Liver (tissue), 8 donors: ENCODE measurements at regions not wholly inside any gene's neighbourhood (a gene's known extent, or its start where the extent isn't known, plus 50 kb on each side); places are given as distances from the start of the nearest gene placed in this dataset.

Experiments
- DNase-seq: peaks from one replicate; pipeline ENCODE4 v3.0.0-alpha.2; 2017; ENCODE audit warnings: low spot score
- H3K27ac ChIP-seq, 2 donors: one replicate each; pipeline ENCODE4 v1.7.0; 2013; ENCODE audit warnings: inconsistent platforms in 2 of 2, low read length in 2 of 2, control low read depth in 1 of 2, low read depth in 1 of 2, mild to moderate bottlenecking in 1 of 2
- H3K27me3 ChIP-seq, 4 donors: one replicate each; pipeline versions ENCODE4 v1.6.1 to v1.7.0; 2013; ENCODE audit warnings: low read length in 3 of 4, inconsistent platforms in 1 of 4, mild to moderate bottlenecking in 1 of 4, moderate library complexity in 1 of 4; ENCODE audit not compliant: control insufficient read depth in 4 of 4, insufficient read depth in 4 of 4
- H3K36me3 ChIP-seq, 4 donors: one replicate each; pipeline versions ENCODE4 v1.6.1 to v1.7.0; 2013; ENCODE audit warnings: low read length in 3 of 4, mild to moderate bottlenecking in 3 of 4, low read depth in 1 of 4, moderate library complexity in 1 of 4; ENCODE audit not compliant: control insufficient read depth in 4 of 4, insufficient read depth in 3 of 4
- H3K4me1 ChIP-seq, 4 donors: one replicate each; pipeline versions ENCODE4 v1.6.1 to v1.7.0; 2013; ENCODE audit warnings: low read length in 3 of 4, mild to moderate bottlenecking in 3 of 4, moderate library complexity in 1 of 4; ENCODE audit not compliant: control insufficient read depth in 4 of 4, insufficient read depth in 4 of 4
- H3K4me3 ChIP-seq, 3 donors: one replicate each; pipeline versions ENCODE4 v1.6.1 to v1.7.0; 2013; ENCODE audit warnings: low read length in 3 of 3, control low read depth in 1 of 3, low read depth in 1 of 3, mild to moderate bottlenecking in 1 of 3
- H3K9ac ChIP-seq, 2 donors: one replicate each; pipeline ENCODE4 v1.7.0; 2013; ENCODE audit warnings: low read length in 2 of 2, mild to moderate bottlenecking in 2 of 2, moderate library complexity in 2 of 2, control low read depth in 1 of 2, low read depth in 1 of 2
- H3K9me3 ChIP-seq, 4 donors: one replicate each; pipeline versions ENCODE4 v1.6.1 to v1.7.0; 2013; ENCODE audit warnings: low read length in 3 of 4; ENCODE audit not compliant: control insufficient read depth in 4 of 4
- EGR1 ChIP-seq, 2 donors: IDR thresholded peaks; 2 replicates each; pipeline ENCODE4 v1.6.1; 2016 to 2018; ENCODE audit warnings: antibody characterized with exemption in 2 of 2, low read depth in 2 of 2
- FOXA1 ChIP-seq: IDR thresholded peaks from 2 replicates; pipeline ENCODE4 v1.6.1; 2016; ENCODE audit warnings: antibody characterized with exemption
- FOXA2 ChIP-seq: IDR thresholded peaks from 2 replicates; pipeline ENCODE4 v1.6.1; 2016; ENCODE audit warnings: antibody characterized with exemption
- GABPA ChIP-seq, 2 donors: IDR thresholded peaks in 1 of 2; conservative IDR thresholded peaks in 1 of 2; 2 replicates each; pipeline ENCODE4 v1.6.1; 2016; ENCODE audit warnings: antibody characterized with exemption in 2 of 2, mild to moderate bottlenecking in 1 of 2, moderate library complexity in 1 of 2
- HNF4A ChIP-seq, 2 donors: conservative IDR thresholded peaks; 2 replicates each; pipeline ENCODE4 v1.6.1; 2016; ENCODE audit warnings: antibody characterized with exemption in 2 of 2, mild to moderate bottlenecking in 2 of 2
- HNF4G ChIP-seq: IDR thresholded peaks from 2 replicates; pipeline ENCODE4 v1.6.1; 2016; ENCODE audit warnings: antibody characterized with exemption
- JUND ChIP-seq, 2 donors: IDR thresholded peaks; 2 replicates each; pipeline ENCODE4 v1.6.1; 2016; ENCODE audit warnings: antibody characterized with exemption in 2 of 2
- NR2F2 ChIP-seq: IDR thresholded peaks from 2 replicates; pipeline ENCODE4 v1.6.1; 2016; ENCODE audit warnings: antibody characterized with exemption
- RAD21 ChIP-seq, 2 donors: IDR thresholded peaks; 2 replicates each; pipeline ENCODE4 v1.6.1; 2016; ENCODE audit warnings: antibody characterized with exemption in 2 of 2, mild to moderate bottlenecking in 2 of 2
- RXRA ChIP-seq, 2 donors: IDR thresholded peaks; 2 replicates each; pipeline ENCODE4 v1.6.1; 2017 to 2018; ENCODE audit warnings: antibody characterized with exemption in 2 of 2, mild to moderate bottlenecking in 1 of 2
- SP1 ChIP-seq: IDR thresholded peaks from 2 replicates; pipeline ENCODE4 v1.6.1; 2018; ENCODE audit warnings: antibody characterized with exemption, mild to moderate bottlenecking
- TAF1 ChIP-seq: conservative IDR thresholded peaks from 2 replicates; pipeline ENCODE4 v1.6.1; 2016; ENCODE audit warnings: antibody characterized with exemption, mild to moderate bottlenecking
- YY1 ChIP-seq: IDR thresholded peaks from 2 replicates; pipeline ENCODE4 v1.6.1; 2016; ENCODE audit warnings: antibody characterized with exemption, mild to moderate bottlenecking
- WGBS: extraction: QIAGEN DNeasy Blood & Tissue Kit; methylation state at CpG from one replicate; pipeline ENCODE4 v1.1.7; 2013; 5-methylcytosine and 5-hydroxymethylcytosine counted together
- TF ChIP-seq, protein P1 (sequence below): IDR thresholded peaks from 2 replicates; pipeline ENCODE4 v1.6.1; 2016; ENCODE audit warnings: antibody characterized with exemption, mild to moderate bottlenecking
- TF ChIP-seq, protein P2 (sequence below): IDR thresholded peaks from 2 replicates; pipeline ENCODE4 v1.6.1; 2016; ENCODE audit warnings: antibody characterized with exemption
- TF ChIP-seq, protein P3 (sequence below): fragments of 150-350 bp; IDR thresholded peaks from 2 replicates; pipeline ENCODE4 v1.5.1; 2017; ENCODE audit warnings: improper control_type of control experiment, low read depth, low read length; ENCODE audit not compliant: missing input control
- TF ChIP-seq, protein P4 (sequence below): IDR thresholded peaks from 2 replicates; pipeline ENCODE4 v1.6.1; 2016; ENCODE audit warnings: antibody characterized with exemption
- TF ChIP-seq, protein P5 (sequence below): IDR thresholded peaks from 2 replicates; pipeline ENCODE4 v1.6.1; 2016; ENCODE audit warnings: antibody characterized with exemption
- donor health status: healthy.
- donor health status: healthy.
- donor health status: healthy.
- donor health status: healthy.
- donor health status: healthy.

DNA sequence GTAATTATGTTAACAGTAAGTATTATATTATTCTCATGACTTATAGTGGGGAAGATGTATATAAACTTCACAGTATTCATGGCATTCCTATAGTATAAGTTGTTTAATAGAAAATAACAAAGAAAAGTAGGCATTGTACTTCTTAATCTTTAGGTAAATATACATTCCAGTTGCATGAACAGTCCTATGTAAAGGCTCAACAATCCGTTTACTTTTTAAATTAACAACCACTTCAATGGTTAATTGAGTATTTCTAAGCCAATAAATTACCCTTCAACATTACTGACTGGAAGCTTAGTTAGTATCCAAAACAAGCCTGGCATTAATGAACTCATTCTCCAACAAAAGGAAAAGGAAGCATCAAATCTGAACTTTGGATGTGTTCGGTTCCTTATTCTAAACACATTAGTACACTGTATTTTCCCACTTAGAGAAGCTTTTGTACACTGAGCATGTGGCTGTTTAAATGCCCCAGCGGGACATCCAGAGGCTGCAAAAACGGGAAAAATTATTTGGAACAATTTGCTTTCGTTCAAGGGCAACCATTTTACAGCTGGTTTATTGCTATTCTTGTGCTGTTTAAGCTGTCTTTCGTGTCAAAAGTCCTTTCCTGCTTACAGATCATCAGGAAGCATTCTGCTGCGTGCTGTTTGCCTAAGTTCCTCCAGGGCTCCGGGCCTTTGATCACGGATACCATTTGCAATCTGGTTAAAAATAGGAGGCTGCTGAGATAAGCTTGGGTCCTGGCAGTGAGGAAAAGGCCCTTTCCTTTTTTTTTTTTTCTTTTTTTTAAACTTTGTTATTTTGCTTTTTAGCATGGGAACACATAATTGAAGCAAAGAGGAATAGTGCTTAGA is 460.3 kb downstream of the SPRY1 start:
- Histone ChIP-seq H3K4me1 (no peaks in the 10 kb centered on the region), H3K4me3 (no peak overlapping the region), H3K9ac (no peak overlapping the region), H3K9me3 (no peaks in the 10 kb centered on the region), H3K27me3 (peaks cover 0 to 7% (median 0%) of the 10 kb centered on the region in 4 donors), H3K27ac (no peak overlapping the region), H3K36me3 (no peaks in the 10 kb centered on the region)
- no peak for DNase-seq
- WGBS: 12% methylated on average over 9 of the region's 9 CpGs
- peak; percentile 7 for TF ChIP-seq SP1
- TF ChIP-seq, protein P1, sequence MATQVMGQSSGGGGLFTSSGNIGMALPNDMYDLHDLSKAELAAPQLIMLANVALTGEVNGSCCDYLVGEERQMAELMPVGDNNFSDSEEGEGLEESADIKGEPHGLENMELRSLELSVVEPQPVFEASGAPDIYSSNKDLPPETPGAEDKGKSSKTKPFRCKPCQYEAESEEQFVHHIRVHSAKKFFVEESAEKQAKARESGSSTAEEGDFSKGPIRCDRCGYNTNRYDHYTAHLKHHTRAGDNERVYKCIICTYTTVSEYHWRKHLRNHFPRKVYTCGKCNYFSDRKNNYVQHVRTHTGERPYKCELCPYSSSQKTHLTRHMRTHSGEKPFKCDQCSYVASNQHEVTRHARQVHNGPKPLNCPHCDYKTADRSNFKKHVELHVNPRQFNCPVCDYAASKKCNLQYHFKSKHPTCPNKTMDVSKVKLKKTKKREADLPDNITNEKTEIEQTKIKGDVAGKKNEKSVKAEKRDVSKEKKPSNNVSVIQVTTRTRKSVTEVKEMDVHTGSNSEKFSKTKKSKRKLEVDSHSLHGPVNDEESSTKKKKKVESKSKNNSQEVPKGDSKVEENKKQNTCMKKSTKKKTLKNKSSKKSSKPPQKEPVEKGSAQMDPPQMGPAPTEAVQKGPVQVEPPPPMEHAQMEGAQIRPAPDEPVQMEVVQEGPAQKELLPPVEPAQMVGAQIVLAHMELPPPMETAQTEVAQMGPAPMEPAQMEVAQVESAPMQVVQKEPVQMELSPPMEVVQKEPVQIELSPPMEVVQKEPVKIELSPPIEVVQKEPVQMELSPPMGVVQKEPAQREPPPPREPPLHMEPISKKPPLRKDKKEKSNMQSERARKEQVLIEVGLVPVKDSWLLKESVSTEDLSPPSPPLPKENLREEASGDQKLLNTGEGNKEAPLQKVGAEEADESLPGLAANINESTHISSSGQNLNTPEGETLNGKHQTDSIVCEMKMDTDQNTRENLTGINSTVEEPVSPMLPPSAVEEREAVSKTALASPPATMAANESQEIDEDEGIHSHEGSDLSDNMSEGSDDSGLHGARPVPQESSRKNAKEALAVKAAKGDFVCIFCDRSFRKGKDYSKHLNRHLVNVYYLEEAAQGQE: no peak
- TF ChIP-seq FOXA1: no peak
- peak; percentile 85 for TF ChIP-seq NR2F2
- no peak for TF ChIP-seq GABPA (IDR thresholded peaks at IDR 0.05 in 1 of 2, conservative IDR thresholded peaks at IDR 0.05 in 1 of 2)
- TF ChIP-seq RXRA (IDR thresholded peaks at IDR 0.05): peak in 1 of 2 donors; percentile 9
- TF ChIP-seq, protein P2, sequence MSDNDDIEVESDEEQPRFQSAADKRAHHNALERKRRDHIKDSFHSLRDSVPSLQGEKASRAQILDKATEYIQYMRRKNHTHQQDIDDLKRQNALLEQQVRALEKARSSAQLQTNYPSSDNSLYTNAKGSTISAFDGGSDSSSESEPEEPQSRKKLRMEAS: peak; percentile 23
- TF ChIP-seq YY1: peak; percentile 81
- TF ChIP-seq JUND (IDR thresholded peaks at IDR 0.05): no peak
- TF ChIP-seq, protein P3, sequence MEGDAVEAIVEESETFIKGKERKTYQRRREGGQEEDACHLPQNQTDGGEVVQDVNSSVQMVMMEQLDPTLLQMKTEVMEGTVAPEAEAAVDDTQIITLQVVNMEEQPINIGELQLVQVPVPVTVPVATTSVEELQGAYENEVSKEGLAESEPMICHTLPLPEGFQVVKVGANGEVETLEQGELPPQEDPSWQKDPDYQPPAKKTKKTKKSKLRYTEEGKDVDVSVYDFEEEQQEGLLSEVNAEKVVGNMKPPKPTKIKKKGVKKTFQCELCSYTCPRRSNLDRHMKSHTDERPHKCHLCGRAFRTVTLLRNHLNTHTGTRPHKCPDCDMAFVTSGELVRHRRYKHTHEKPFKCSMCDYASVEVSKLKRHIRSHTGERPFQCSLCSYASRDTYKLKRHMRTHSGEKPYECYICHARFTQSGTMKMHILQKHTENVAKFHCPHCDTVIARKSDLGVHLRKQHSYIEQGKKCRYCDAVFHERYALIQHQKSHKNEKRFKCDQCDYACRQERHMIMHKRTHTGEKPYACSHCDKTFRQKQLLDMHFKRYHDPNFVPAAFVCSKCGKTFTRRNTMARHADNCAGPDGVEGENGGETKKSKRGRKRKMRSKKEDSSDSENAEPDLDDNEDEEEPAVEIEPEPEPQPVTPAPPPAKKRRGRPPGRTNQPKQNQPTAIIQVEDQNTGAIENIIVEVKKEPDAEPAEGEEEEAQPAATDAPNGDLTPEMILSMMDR: peak; percentile 8
- no peak for TF ChIP-seq HNF4A (conservative IDR thresholded peaks at IDR 0.05)
- TF ChIP-seq, protein P4, sequence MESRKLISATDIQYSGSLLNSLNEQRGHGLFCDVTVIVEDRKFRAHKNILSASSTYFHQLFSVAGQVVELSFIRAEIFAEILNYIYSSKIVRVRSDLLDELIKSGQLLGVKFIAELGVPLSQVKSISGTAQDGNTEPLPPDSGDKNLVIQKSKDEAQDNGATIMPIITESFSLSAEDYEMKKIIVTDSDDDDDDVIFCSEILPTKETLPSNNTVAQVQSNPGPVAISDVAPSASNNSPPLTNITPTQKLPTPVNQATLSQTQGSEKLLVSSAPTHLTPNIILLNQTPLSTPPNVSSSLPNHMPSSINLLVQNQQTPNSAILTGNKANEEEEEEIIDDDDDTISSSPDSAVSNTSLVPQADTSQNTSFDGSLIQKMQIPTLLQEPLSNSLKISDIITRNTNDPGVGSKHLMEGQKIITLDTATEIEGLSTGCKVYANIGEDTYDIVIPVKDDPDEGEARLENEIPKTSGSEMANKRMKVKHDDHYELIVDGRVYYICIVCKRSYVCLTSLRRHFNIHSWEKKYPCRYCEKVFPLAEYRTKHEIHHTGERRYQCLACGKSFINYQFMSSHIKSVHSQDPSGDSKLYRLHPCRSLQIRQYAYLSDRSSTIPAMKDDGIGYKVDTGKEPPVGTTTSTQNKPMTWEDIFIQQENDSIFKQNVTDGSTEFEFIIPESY: no peak
- no peak for TF ChIP-seq EGR1 (IDR thresholded peaks at IDR 0.05; ENCODE audit: low read depth in 2 of 2)
- TF ChIP-seq FOXA2: no peak
- peak; percentile 54 to 61 for TF ChIP-seq RAD21 (IDR thresholded peaks at IDR 0.05)
- TF ChIP-seq, protein P5, sequence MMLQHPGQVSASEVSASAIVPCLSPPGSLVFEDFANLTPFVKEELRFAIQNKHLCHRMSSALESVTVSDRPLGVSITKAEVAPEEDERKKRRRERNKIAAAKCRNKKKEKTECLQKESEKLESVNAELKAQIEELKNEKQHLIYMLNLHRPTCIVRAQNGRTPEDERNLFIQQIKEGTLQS: no peak
- TF ChIP-seq HNF4G: no peak
- TF ChIP-seq TAF1: no peak
